GM12892 (cell line): ENCODE measurements at regions not wholly inside any gene's neighbourhood (a gene's known extent, or its start where the extent isn't known, plus 50 kb on each side); places are given as distances from the start of the nearest gene placed in this dataset.

Source experiments
- POLR2A ChIP-seq: IDR thresholded peaks from 2 replicates; pipeline ENCODE4 v1.6.1; 2011; ENCODE audit warnings: low read depth, low read length, control low read depth
- TAF1 ChIP-seq: IDR thresholded peaks from 2 replicates; pipeline ENCODE4 v1.6.1; 2011; ENCODE audit warnings: low read depth, mild to moderate bottlenecking, control low read depth, low read length, borderline replicate concordance

GRCh38 chr5:96236051-96236450 is 197.0 kb downstream of the PCSK1 start:
- no peak for TF ChIP-seq TAF1
- TF ChIP-seq POLR2A, result no peak
